Liver (tissue), 3 donors: ENCODE measurements at regions not wholly inside any gene's neighbourhood (a gene's known extent, or its start where the extent isn't known, plus 50 kb on each side); places are given as distances from the start of the nearest gene placed in this dataset.

ENCODE experiments used
- EGR1 ChIP-seq, 2 donors: IDR thresholded peaks; 2 replicates each; pipeline ENCODE4 v1.6.1; 2016 to 2018; ENCODE audit warnings: antibody characterized with exemption in 2 of 2, low read depth in 2 of 2
- RAD21 ChIP-seq, 2 donors: IDR thresholded peaks; 2 replicates each; pipeline ENCODE4 v1.6.1; 2016; ENCODE audit warnings: antibody characterized with exemption in 2 of 2, mild to moderate bottlenecking in 2 of 2
- TAF1 ChIP-seq: conservative IDR thresholded peaks from 2 replicates; pipeline ENCODE4 v1.6.1; 2016; ENCODE audit warnings: antibody characterized with exemption, mild to moderate bottlenecking
- TF ChIP-seq, protein P1 (sequence below): fragments of 150-350 bp; IDR thresholded peaks from 2 replicates; pipeline ENCODE4 v1.5.1; 2017; ENCODE audit warnings: improper control_type of control experiment, low read depth, low read length; ENCODE audit not compliant: missing input control
- TF ChIP-seq, protein P2 (sequence below): IDR thresholded peaks from 2 replicates; pipeline ENCODE4 v1.6.1; 2016; ENCODE audit warnings: antibody characterized with exemption
- TF ChIP-seq, protein P3 (sequence below): IDR thresholded peaks from 2 replicates; pipeline ENCODE4 v1.6.1; 2016; ENCODE audit warnings: antibody characterized with exemption
- donor health status: healthy.
- donor health status: healthy.

DNA sequence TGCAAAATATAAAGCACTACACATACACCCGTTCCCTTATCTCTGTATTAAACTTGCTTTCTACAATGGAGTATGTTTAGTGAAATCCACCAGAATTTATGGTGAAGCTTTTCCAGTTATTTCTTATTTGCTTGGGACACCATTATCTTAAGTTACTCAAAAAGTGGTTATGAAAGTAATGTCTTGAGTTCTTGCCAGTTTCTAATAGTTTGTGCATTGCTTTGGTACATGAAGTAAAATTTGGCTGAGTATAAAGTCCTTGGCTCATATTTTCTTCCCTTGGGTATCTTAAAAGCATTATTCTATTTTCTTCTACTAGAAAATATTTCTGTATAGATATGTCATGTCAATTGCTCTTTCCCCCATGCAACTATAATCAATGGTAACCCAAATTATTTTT is 85.2 kb downstream of the POLR1F start:
- TF ChIP-seq, protein P1, sequence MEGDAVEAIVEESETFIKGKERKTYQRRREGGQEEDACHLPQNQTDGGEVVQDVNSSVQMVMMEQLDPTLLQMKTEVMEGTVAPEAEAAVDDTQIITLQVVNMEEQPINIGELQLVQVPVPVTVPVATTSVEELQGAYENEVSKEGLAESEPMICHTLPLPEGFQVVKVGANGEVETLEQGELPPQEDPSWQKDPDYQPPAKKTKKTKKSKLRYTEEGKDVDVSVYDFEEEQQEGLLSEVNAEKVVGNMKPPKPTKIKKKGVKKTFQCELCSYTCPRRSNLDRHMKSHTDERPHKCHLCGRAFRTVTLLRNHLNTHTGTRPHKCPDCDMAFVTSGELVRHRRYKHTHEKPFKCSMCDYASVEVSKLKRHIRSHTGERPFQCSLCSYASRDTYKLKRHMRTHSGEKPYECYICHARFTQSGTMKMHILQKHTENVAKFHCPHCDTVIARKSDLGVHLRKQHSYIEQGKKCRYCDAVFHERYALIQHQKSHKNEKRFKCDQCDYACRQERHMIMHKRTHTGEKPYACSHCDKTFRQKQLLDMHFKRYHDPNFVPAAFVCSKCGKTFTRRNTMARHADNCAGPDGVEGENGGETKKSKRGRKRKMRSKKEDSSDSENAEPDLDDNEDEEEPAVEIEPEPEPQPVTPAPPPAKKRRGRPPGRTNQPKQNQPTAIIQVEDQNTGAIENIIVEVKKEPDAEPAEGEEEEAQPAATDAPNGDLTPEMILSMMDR: no peak
- TF ChIP-seq, protein P2, sequence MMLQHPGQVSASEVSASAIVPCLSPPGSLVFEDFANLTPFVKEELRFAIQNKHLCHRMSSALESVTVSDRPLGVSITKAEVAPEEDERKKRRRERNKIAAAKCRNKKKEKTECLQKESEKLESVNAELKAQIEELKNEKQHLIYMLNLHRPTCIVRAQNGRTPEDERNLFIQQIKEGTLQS: no peak
- TF ChIP-seq RAD21 (IDR thresholded peaks at IDR 0.05): no peak
- TF ChIP-seq TAF1: no peak
- TF ChIP-seq EGR1 (IDR thresholded peaks at IDR 0.05; ENCODE audit: low read depth in 2 of 2): no peak
- TF ChIP-seq, protein P3, sequence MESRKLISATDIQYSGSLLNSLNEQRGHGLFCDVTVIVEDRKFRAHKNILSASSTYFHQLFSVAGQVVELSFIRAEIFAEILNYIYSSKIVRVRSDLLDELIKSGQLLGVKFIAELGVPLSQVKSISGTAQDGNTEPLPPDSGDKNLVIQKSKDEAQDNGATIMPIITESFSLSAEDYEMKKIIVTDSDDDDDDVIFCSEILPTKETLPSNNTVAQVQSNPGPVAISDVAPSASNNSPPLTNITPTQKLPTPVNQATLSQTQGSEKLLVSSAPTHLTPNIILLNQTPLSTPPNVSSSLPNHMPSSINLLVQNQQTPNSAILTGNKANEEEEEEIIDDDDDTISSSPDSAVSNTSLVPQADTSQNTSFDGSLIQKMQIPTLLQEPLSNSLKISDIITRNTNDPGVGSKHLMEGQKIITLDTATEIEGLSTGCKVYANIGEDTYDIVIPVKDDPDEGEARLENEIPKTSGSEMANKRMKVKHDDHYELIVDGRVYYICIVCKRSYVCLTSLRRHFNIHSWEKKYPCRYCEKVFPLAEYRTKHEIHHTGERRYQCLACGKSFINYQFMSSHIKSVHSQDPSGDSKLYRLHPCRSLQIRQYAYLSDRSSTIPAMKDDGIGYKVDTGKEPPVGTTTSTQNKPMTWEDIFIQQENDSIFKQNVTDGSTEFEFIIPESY: no peak
